HEK293T (cell line): ENCODE measurements at regions not wholly inside any gene's neighbourhood (a gene's known extent, or its start where the extent isn't known, plus 50 kb on each side); places are given as distances from the start of the nearest gene placed in this dataset.

Experiments used
- CTCF ChIA-PET: fragments of 350-600 bp; formaldehyde crosslinking; extraction: SDS; loops from one replicate; lab custom pipeline; 2021; ENCODE audit warnings: antibody characterized with exemption, inconsistent platforms; lab: Yijun Ruan, JAX
- POLR2A ChIA-PET: fragments of 350-600 bp; formaldehyde crosslinking; extraction: SDS; loops from one replicate; lab custom pipeline; 2020; ENCODE audit warnings: antibody characterized with exemption, inconsistent platforms; lab: Yijun Ruan, JAX
- DNase-seq: peaks from one replicate; pipeline ENCODE4 v3.0.0; 2012; ENCODE audit warnings: mixed read lengths; ENCODE audit errors: extremely low spot score
- ARNT ChIP-seq: fragments of 450-650 bp; IDR thresholded peaks from 2 replicates; pipeline ENCODE4 v1.6.1; 2017; ENCODE audit warnings: mild to moderate bottlenecking
- BHLHE40 ChIP-seq: fragments of 450-650 bp; IDR thresholded peaks from 2 replicates; pipeline ENCODE4 v1.6.1; 2016; ENCODE audit warnings: mild to moderate bottlenecking, moderate library complexity, borderline replicate concordance
- CTBP1 ChIP-seq: fragments of 450-650 bp; IDR thresholded peaks from 2 replicates; pipeline ENCODE4 v1.6.1; 2016; ENCODE audit warnings: borderline replicate concordance
- ELF4 ChIP-seq: fragments of 450-650 bp; IDR thresholded peaks from 2 replicates; pipeline ENCODE4 v1.6.1; 2017; ENCODE audit warnings: antibody characterized with exemption
- FOXA1 ChIP-seq: fragments of 450-650 bp; IDR thresholded peaks from 2 replicates; pipeline ENCODE4 v1.6.1; 2016; ENCODE audit warnings: mild to moderate bottlenecking
- FOXK2 ChIP-seq: fragments of 450-650 bp; IDR thresholded peaks from 2 replicates; pipeline ENCODE4 v1.6.1; 2016; ENCODE audit warnings: mild to moderate bottlenecking
- FOXM1 ChIP-seq: fragments of 450-650 bp; IDR thresholded peaks from 2 replicates; pipeline ENCODE4 v1.6.1; 2017; ENCODE audit warnings: mild to moderate bottlenecking, borderline replicate concordance
- HDGF ChIP-seq: fragments of 450-650 bp; IDR thresholded peaks from 2 replicates; pipeline ENCODE4 v1.6.1; 2017; ENCODE audit warnings: antibody characterized with exemption, borderline replicate concordance
- L3MBTL2 ChIP-seq: fragments of 450-650 bp; conservative IDR thresholded peaks from 2 replicates; pipeline ENCODE4 v1.6.1; 2016; ENCODE audit warnings: mild to moderate bottlenecking
- LEF1 ChIP-seq: fragments of 450-650 bp; IDR thresholded peaks from 2 replicates; pipeline ENCODE4 v1.6.1; 2017; ENCODE audit warnings: mild to moderate bottlenecking, borderline replicate concordance
- NFRKB ChIP-seq: fragments of 450-650 bp; IDR thresholded peaks from 2 replicates; pipeline ENCODE4 v1.6.1; 2016; ENCODE audit warnings: mild to moderate bottlenecking, moderate library complexity
- SP1 ChIP-seq: fragments of 450-650 bp; IDR thresholded peaks from 2 replicates; pipeline ENCODE4 v1.6.1; 2017
- SUZ12 ChIP-seq: fragments of 450-650 bp; IDR thresholded peaks from 2 replicates; pipeline ENCODE4 v1.6.1; 2016; ENCODE audit warnings: mild to moderate bottlenecking
- TARDBP ChIP-seq: fragments of 450-650 bp; IDR thresholded peaks from 2 replicates; pipeline ENCODE4 v1.6.1; 2016
- ZNF384 ChIP-seq: fragments of 450-650 bp; IDR thresholded peaks from 2 replicates; pipeline ENCODE4 v1.6.1; 2016
- TF ChIP-seq, protein P1 (sequence below): fragments of 450-650 bp; IDR thresholded peaks from 2 replicates; pipeline ENCODE4 v1.6.1; 2016

GRCh38 chr4:32148111-32148666 lies 1428.0 kb downstream of the PCDH7 start:
- TF ChIP-seq LEF1 (no peak), HDGF (no peak), SP1 (no peak), FOXM1 (no peak), FOXA1 (no peak)
- DNase-seq = no peak
- POLR2A ChIA-PET = no interaction called here
- CTCF ChIA-PET = no interaction called here

- POLR2A ChIA-PET = no interaction called here
- TF ChIP-seq ELF4 = no peak
- no peak for TF ChIP-seq NFRKB
- no peak for TF ChIP-seq SP1
- no peak for TF ChIP-seq FOXM1
- no peak for TF ChIP-seq ARNT
- no peak for TF ChIP-seq HDGF
- no peak for TF ChIP-seq FOXA1
- TF ChIP-seq FOXK2 = no peak
- no peak for TF ChIP-seq ZNF384
- no peak for DNase-seq
- CTCF ChIA-PET = no interaction called here
Measured at GRCh38 chr4:32158961-32159360, 1438.8 kb downstream of the PCDH7 start.

GRCh38 chr4:32161392-32161791 lies 1441.2 kb downstream of the PCDH7 start:
- POLR2A ChIA-PET = no interaction called here
- CTCF ChIA-PET = no interaction called here
- TF ChIP-seq SUZ12 (no peak), BHLHE40 (no peak), SP1 (no peak), FOXM1 (no peak), NFRKB (no peak), TARDBP (no peak), ELF4 (no peak)
- DNase-seq = no peak

DNA sequence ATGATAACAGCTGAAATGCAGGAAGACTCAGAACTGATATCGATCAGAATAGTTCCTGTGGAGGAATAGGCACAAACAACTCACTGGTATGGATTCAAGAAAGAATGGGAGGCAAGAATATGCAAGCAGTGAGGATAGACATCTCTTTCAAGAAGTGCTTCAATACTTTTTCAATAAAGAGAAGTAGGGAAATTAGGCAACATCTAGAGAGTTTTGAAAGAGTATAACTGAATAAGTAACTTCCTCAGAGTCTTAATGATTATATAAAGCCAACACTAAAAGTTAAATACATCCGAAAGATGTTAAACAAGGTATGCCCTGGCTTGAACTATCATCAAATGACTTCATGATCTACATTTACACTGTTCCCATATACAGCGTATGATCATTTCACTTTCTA lies 1443.0 kb downstream of the PCDH7 start:
- TF ChIP-seq NFRKB = no peak
- TF ChIP-seq FOXK2 = no peak
- ChIA-PET CTCF (no interaction called here), POLR2A (no interaction called here)
- no peak for DNase-seq

GRCh38 chr4:32169841-32170240 lies 1449.7 kb downstream of the PCDH7 start:
- CTCF ChIA-PET = no interaction called here
- no peak for TF ChIP-seq TARDBP
- DNase-seq = no peak
- POLR2A ChIA-PET = no interaction called here

GRCh38 chr4:32172086-32172485 lies 1451.9 kb downstream of the PCDH7 start:
- DNase-seq = no peak
- ChIA-PET POLR2A (no interaction called here), CTCF (no interaction called here)
- TF ChIP-seq FOXM1 = no peak
- no peak for TF ChIP-seq SUZ12
- TF ChIP-seq FOXA1 = no peak
- TF ChIP-seq L3MBTL2 = no peak
- no peak for TF ChIP-seq ZNF384
- TF ChIP-seq, protein P1, sequence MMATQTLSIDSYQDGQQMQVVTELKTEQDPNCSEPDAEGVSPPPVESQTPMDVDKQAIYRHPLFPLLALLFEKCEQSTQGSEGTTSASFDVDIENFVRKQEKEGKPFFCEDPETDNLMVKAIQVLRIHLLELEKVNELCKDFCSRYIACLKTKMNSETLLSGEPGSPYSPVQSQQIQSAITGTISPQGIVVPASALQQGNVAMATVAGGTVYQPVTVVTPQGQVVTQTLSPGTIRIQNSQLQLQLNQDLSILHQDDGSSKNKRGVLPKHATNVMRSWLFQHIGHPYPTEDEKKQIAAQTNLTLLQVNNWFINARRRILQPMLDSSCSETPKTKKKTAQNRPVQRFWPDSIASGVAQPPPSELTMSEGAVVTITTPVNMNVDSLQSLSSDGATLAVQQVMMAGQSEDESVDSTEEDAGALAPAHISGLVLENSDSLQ = no peak
- no peak for TF ChIP-seq ARNT
- no peak for TF ChIP-seq LEF1
- TF ChIP-seq FOXK2 = no peak
- no peak for TF ChIP-seq BHLHE40
- no peak for TF ChIP-seq ELF4
- no peak for TF ChIP-seq NFRKB
- no peak for TF ChIP-seq TARDBP
- no peak for TF ChIP-seq CTBP1
- TF ChIP-seq HDGF = no peak
- no peak for TF ChIP-seq SP1

DNA sequence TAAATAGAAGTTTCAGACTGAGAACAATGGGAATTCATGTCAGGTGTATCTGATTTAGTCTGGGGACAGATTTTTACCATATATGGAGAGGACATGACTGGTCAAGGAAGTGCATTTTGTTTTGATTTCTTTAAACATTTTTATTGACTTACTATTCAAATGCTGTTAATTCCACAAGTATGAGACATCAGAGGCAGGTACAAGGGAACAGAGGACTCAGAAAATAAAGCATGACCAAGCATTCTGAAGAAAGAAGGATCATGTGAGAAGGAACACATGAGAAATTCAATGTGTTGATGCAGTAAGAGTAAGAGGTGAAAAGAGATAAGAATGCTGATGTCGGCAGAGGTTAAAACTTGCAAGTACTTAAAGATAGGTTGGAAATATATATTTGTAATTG lies 1452.6 kb downstream of the PCDH7 start:
- POLR2A ChIA-PET = no interaction called here
- no peak for DNase-seq
- CTCF ChIA-PET = no interaction called here
- no peak for TF ChIP-seq CTBP1
- TF ChIP-seq ZNF384 = no peak
- no peak for TF ChIP-seq SUZ12
- TF ChIP-seq, protein P1 = no peak
- TF ChIP-seq TARDBP = no peak
- no peak for TF ChIP-seq ELF4

DNA sequence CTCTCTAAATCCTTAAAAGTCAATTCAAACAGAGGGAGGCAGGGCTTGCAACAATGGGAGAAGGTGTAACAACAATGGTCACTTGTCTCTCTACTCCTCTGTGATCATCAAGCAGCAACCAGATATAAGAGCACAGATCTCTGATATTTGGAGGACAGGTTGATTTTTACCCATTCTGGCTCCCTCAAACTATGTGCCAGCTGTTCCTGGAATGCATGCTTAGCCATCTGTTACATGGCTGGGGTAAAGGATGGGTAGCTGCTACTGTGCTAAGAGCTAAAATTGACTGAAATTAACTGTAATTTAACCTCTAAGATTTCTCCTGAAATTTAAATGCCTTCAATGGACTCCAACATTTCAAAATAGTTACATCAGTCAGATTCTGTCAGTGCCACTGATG lies 1459.9 kb downstream of the PCDH7 start:
- POLR2A ChIA-PET = no interaction called here
- no peak for TF ChIP-seq HDGF
- TF ChIP-seq BHLHE40 = no peak
- no peak for TF ChIP-seq FOXK2
- no peak for TF ChIP-seq L3MBTL2
- no peak for TF ChIP-seq LEF1
- no peak for TF ChIP-seq FOXA1
- TF ChIP-seq, protein P1 = no peak
- TF ChIP-seq NFRKB = no peak
- no peak for TF ChIP-seq ARNT
- no peak for TF ChIP-seq FOXM1
- no peak for TF ChIP-seq CTBP1
- no peak for TF ChIP-seq SUZ12
- TF ChIP-seq ELF4 = no peak
- no peak for TF ChIP-seq SP1
- TF ChIP-seq ZNF384 = no peak
- no peak for TF ChIP-seq TARDBP
- no peak for DNase-seq
- CTCF ChIA-PET = no interaction called here
